Posterior vena cava (tissue), 2 donors: ENCODE measurements at regions not wholly inside any gene's neighbourhood (a gene's known extent, or its start where the extent isn't known, plus 50 kb on each side); places are given as distances from the start of the nearest gene placed in this dataset.
"Not testable (repeated sequence)": the region's sequence is repeated elsewhere in the genome, so short reads cannot be mapped to it uniquely, and the experiment has no call there.

Experiments used
- DNase-seq: peaks from one replicate; pipeline ENCODE4 v3.0.0-alpha.2; 2020; ENCODE audit warnings: low spot score
- intact Hi-C, 2 donors: fragments of 100-400 bp; cut with DNase I; formaldehyde crosslinking; loops; one replicate each; pipeline versions ENCODE4 v1.14.1 to v1.14.2; 2022 to 2023
- donor health status: DM: yes; HTN: yes; CAD: no.
- donor health status: DM: yes; HTN: yes; CAD: no.

DNA sequence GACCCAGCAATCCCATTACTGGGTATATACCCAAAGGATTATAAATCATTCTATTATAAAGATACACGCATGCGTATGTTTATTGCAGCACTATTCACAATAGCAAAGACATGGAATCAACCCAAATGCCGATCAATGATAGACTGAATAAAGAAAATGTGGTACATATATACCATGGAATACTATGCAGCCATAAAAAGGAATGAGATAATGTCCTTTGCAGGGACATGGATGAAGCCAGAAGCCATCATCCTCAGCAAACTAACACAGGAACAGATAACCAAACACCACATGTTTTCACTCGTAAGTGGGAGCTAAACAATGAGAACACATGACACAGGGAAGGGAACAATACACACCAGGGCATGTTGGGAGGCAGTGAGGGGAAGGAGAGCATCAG is 245.7 kb downstream of the DEPDC1B start:
- DNase-seq, intact Hi-C loops: not testable (repeated sequence)

DNA sequence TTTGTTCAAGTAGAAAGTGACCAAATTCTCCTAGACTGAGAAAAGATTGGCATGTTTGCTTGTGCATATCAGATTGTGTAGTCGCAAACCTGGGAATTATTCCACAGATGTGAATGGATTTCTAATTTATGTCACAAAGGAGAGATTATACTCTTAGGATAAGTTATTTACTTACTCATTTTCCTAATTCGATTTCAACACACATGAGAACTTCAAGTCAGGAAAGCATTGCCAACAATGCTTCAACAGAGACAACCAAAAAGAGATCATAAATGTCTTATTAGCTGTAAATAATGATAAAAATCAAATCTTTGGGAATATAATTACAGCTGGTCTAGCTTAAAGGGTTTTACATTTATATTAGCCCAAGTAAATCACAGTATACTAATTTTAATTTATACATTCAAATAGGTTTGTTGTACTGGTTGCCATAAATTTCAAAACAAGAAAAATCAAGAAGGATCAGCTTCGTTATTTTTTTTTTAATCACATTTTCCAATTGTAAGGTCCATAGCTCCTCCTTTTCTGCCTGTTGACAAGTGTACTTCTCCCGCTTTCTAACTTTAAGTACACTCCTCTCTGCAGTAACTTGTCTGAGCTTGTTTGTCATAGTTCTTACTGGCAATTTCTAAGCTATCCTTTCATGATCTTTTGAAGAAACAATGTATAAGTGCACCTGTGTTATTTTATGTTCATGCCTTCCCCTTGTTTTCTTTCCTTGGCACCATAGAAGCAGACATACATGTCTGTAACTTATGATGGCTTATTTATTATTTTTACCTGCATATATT is 246.6 kb downstream of the DEPDC1B start:
- intact Hi-C loops: no loop called here
- DNase-seq: no peak

DNA sequence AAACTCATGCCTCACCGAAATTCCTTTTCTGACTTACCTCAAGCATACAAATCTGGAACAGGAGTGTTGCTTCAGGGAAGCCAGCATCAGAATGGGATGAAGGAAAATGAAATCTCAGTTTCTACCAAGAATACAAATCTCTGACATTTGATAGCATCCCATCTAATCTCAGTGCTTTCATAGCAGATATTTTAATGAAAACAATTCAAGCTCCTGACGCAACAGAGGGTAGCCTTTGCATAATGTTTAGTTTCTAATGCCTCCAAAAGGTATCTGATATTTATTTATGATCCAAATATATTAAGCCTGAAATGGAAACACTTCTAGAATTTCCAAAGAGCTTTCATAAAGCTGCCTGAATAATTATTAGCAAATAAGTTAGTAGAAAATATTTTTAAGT is 251.4 kb downstream of the DEPDC1B start:
- intact Hi-C loops: no loop called here
- DNase-seq: no peak

DNA sequence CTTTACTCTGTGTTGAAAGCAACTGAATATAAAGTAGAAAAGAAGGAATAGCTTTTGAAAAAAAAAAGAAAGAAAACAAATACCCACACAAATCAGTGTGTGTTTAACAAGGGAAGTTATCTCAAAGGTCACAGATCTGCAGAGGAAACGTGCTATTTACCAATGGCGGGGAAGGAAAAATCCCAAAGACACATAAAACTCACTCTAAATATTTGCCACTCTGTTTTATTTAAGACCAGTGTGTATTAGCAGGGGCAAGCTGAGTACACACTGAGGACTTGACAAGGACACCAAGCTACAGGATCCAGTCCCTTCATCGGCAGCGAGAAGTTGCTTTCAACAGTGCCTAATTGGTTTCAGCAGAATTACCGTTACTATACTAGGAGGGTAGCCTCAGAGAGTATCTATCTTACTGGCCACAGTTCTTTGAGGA is 252.5 kb downstream of the DEPDC1B start:
- intact Hi-C loops: no loop called here
- no peak for DNase-seq

DNA sequence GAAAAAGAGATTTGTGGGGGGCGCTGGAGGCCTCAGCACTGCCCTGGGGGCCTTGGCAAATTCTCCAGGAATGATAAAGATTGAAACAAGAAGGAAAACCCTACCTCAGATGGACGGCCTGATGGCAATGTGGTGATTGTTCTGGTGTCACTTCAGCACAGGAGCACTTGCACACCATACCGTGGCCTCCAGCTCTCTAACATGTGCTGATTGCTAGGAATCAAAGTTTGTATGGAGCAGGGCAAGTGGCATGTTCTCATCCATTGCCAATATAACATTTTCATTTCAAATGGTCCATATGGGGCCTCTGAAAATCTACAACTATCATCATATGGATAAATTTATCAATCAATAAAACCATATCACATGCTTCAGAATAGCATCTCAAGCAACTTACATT is 253.0 kb downstream of the DEPDC1B start:
- no peak for DNase-seq
- intact Hi-C loops: no loop called here

DNA sequence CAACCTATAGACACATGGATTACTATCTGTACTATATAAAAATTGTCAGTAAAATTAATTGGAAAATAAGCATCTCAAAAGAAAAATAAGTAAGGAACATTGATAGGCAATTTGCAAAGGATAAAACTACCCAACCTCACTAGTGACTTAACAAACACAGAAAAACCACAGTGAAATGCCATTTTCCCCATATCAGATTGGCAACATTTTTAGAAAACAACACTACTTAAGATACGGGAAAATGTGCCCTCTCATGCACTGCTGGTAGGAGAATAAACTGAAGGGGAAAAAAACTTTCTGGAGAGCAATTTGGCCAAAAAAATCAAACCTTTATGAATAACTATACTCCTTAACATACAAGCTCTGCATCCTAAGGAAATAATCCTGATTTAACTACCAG is 254.0 kb downstream of the DEPDC1B start:
- intact Hi-C loops: no loop called here
- no peak for DNase-seq

DNA sequence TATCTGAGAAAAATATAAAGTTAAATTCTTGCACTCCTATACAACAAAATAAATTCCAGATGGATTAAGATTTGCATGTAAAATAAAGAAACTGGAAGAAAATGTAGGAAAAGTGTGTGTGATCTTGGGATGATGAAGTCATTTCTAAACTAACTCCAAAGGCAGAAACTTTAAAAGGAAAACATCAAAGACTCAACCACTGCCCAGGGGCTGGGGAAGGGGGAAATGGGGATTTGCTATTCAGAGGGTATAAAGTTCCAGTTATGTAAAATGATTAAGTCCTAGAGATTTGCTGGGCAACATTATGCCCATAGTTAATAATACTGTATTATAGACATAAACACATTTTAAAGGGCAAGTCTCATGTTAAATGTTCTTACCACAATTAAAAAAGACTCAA is 254.5 kb downstream of the DEPDC1B start:
- DNase-seq: no peak
- intact Hi-C loops: no loop called here

DNA sequence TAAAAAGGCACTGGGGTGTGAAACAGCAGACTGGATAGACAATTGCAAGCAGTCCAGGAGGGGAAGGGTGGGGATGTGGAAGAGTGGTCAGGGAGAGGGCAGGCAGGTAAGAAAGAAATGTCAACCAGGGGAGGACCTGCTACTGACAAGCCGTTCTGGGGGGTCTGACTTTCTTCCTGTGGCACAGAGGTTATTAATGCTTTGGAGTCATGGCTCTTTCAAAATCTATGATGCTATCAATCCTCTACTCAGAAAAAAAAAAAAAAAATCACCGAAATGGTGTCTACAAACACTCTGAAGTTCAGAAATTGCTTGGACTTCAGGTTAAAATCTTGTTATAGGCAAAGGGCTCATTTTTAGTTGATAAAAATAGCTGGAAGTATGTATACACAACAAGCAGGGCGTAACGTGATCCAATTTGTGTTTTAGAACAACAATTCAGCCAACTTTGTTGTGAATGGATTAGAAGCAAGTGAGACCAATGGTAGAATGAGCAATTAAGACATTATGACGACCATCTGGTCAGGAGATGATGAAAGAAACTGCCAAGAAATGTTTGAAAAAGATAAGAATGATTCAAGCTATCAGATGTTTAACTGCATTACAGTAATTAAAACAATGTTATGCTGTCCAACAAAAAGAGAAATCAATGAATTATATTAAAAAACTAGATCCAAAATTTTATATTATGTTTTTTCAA is 255.2 kb downstream of the DEPDC1B start:
- intact Hi-C loops: no loop called here

DNA sequence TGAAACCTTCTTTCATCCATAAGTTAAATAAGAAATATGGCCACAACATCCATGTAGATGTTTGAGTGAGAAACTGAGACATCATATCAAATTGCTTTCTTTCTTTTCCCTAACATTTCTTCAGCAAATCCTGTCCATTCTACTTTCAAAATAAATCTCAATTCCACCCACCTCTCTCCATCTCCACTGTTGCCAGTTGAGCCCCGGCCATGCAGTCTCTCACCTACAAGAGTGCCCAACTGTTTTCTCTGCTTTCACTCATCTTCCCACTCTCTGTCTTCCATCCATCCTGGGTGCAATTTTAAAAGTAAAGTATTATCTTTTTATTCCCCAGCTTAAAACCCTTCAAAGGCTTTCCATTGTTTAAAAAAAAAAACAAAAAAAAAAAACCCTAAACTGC is 260.4 kb downstream of the DEPDC1B start:
- DNase-seq: no peak
- intact Hi-C loops: no loop called here

More for the DNA sequence above, 255.2 kb downstream of the DEPDC1B start:
- no peak for DNase-seq

DNA sequence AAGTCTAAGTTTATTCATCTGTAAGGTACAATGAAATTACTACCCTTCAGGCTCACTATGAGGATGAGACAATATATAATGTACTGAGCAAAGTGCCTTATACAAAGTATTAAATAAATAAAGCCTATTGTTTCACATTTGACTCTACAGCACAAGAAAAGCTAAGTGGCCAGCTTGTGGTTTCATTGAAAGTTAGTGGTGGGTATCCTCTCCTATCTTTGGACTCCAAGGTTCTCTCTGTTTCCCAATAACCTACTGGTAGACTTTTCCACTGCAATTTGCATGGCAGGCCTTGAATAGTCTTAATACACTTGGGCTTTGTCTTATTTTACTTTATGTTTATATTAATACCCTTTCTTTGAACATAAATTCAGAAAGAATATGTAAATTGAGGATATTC is 262.7 kb downstream of the DEPDC1B start:
- DNase-seq: no peak
- intact Hi-C loops: no loop called here

DNA sequence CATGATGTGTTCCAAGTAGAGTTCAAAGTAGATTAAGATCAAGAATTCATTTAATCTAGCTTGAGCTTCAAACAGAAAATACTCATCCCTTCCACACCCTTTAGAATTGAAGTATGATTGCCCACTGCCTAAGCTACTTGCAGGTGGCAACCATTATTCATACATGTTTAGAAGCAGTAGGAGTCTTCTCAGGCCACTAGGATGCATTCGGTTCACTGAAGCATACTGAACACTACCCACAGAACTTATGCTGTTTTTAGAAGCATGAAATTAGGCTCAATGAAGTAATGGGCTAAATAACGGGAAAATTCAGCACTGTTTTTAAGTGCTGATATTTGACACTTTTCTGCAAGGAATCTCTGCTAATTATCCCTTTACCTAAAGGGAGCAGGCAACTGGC is 263.4 kb downstream of the DEPDC1B start:
- intact Hi-C loops: no loop called here
- no peak for DNase-seq

DNA sequence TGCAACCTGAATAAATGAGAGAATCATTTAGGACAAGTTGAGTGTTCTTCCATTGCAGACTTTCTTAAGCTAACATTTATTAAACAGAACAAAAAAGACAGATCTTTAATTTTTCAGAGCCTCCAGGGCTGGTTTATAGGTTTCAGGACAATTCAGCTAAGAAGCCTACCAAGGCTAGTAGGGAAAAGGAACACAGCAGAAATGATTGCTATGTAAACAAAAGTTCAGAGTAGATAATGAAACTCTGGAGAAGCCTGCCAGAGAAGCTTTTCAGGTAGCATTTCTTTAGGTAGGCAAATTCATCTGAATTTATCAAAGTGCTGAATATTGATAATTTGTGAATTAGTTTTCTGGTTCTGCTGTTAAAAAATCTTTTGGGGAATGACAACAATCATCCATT is 264.2 kb downstream of the DEPDC1B start:
- intact Hi-C loops: no loop called here
- DNase-seq: no peak

DNA sequence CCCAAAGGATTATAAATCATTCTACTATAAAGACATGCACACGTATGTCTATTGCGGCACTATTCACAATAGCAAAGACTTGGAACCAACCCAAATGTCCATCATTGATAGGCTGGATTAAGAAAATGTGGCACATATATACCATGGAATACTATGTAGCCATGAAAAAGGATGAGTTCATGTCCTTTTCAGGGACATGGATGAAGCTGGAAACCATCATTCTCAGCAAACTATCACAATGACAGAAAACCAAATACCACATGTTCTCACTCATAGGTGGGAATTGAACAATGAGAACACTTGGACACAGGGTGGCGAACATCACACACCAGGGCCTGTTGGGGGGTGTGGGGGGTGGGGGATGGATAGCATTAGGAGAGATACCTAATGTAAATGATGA is 273.8 kb downstream of the DEPDC1B start:
- not testable (repeated sequence) for DNase-seq

DNA sequence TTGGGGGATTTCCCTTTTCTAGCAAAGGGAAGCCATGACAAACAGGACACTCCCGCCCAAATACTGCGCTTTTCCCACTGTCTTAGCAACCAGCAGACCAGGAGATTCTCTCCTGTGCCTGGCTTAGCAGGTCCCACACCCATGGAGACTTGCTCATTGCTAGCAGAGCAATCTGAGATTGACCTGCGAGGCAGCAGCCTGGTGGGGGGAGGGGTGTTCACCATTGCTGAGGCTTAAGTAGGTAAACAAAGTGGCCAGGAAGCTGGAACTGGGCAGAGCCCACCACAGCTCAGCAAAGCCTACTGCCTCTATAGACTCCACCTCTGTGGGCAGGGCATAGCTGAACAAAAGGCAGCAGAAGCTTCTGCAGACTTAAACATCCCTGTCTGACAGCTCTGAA is 279.2 kb downstream of the DEPDC1B start:
- intact Hi-C loops, DNase-seq: not testable (repeated sequence)

More for the DNA sequence above, 273.8 kb downstream of the DEPDC1B start:
- intact Hi-C loops: not testable (repeated sequence)

DNA sequence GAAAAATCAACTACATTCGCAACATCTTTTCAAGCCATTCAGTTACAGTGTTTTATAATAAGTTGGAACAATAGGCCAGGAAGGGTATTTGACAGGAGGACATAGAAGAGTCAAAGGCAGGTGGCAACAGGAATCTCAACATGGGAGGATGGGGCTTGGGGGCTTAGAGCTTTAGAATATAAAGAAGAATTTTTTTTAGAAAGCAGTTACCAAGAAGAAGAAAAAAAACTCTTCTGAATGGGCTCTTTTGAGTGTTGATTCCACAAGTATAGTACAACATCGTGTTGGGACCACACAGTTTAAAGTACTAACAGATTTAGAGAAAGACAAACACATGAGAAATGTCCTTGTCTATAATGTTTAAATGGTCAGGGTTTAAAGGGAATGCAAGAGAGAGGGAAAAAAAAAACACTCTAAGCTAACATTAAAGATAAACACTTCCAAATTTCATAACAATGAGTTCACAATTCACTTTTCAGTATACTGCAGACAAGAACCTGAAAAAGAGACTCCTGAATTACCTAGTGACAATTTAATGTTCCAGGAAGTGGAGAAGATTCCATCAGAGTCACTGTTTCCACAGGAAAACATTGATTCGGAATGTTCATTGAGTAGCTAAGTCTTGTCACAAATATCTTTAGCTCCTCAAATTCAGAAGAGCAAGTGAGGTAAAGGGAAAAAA is 282.3 kb downstream of the DEPDC1B start:
- intact Hi-C loops: no loop called here

DNA sequence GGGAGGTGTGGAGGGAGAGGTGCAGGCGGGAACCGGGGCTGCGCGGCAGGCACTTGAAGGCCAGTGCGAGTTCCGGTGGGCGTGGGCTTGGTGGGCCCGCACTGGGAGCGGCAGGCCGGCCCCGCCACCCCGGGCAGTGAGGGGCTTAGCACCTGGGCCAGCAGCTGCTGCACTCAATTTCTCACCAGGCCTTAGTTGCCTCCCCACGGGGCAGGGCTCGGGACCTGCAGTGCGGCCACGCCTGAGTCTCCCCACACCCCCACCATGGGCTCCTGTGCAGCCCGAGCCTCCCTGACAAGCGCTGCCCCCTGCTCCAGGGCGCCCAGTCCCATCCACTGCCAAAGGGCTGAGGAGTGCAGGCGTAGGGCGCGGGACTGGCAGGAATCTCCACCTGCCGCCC is 284.5 kb downstream of the DEPDC1B start:
- DNase-seq: no peak
- intact Hi-C loops: no loop called here

More for the DNA sequence above, 282.3 kb downstream of the DEPDC1B start:
- no peak for DNase-seq

DNA sequence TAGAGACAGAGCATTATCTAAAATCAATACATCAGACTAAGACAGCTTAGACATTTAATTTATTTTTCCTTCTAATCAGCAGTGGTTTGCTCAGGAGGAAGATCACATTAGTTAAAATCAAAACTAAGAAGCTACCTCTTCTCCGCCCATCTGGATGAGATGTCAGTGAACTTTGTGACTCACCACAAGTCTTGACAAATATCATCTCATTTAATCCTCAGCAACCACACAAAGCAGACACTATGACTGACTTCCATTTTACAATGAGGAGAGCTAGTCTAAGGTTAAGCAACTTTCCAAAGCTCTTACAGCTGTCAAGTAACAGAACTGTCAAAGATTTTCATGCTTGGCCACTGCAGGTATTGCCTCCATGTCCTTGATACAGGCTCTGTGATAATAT is 289.5 kb downstream of the DEPDC1B start:
- intact Hi-C loops: no loop called here
- DNase-seq: no peak

DNA sequence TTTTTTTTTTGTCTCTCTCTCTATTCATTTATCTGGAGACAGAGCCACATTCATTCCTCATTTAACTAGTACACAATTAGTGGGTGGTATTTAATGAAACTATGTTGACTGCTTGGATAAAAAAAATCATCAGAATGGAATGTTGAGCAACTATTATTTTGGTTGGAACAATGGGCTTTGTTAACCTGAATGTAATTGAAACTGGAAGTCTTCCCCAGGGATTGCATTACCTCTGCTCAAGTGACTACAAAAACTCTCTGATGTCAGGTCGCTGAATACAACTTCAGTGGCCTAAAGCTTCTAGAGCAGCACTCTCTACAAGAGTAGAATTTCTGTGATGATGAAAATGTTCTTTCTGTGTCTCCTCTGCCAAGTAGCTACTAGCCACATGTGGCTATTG is 295.8 kb downstream of the DEPDC1B start:
- no peak for DNase-seq
- intact Hi-C loops: loop anchor here in 1 of 2 donors (10.0 kb wide), 1 partner anchor 1359 kb away; no protein-coding TSS in a partner anchor

DNA sequence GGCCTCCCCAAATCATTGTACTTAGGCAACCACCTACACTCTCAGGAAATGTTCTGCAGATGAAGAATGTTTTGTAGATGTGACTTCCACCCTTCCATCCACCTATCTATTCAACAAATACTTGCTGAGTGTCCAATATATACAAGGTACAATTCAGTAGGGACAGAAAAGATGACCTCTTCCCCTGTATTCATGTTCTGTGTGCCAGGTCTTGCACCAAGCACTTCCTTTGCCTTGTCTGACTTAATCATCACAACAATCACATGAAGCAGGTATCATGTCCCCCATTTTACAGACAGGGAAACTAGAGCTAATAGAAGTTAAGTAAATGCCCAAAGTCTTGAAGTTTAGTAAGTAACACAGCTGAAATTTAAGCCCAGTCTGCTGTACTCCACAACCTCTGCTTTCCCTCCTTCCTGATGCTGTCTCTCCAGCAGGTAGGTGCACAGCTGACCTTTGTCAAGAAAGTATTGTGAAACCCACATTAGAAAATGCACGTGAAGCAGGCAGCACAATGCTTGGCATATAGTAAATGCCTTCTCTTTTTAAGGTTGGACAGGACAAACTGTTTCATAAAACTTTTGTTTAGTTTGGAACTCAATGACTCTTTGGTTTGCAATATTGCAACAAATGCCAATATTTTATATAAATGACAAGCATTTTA is 296.5 kb downstream of the DEPDC1B start:
- intact Hi-C loops: loop anchor here in 1 of 2 donors (10.0 kb wide), 1 partner anchor 1359 kb away; no protein-coding TSS in a partner anchor
- DNase-seq: no peak
